ENCODE measurements at regions not wholly inside any gene's neighbourhood (a gene's known extent, or its start where the extent isn't known, plus 50 kb on each side); places are given as distances from the start of the nearest gene placed in this dataset.

DNA sequence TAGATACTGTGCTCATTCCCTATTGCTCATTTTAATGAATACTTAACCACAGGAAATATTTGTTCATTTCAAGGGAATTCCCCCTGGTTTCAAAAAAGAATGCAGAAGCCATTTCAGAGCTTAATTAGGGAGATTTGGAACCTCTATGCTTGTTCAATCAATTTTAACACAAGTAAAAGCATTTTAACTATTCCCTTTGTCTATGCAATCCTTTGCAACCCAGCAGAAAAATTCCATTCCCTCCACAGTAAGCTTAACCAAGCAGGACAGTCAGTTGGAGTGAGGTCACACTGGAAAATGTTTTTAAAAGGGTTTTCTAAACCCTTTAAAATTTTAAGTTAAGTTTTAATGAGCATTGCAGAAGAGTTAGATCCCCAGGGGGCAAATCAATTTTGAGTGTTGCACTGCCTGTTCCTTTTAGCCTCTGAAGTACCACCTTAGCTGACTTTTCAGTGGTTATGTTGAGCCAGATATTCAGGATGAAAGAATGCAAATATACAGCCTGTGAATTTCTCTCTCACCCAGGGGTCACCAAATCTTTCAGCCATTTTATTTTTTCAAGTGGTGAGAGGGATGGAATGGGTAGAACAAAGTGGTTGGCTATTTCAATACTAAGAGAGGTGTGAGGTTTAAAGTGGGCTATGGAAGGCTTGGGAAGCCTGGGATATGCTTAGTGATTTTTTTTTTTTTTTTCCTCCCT, 356.2 kb upstream of the NUDT12 start:
- dilution Hi-C loops (cut with HindIII; ENCODE audit: low sequenced_read_pairs, unreplicated experiment) (no loop called here), in situ Hi-C loops (cut with MboI; ENCODE audit: low sequenced_read_pairs) (no loop called here), intact Hi-C loops (cut with micrococcal nuclease) (no loop called here)
- Histone ChIP-seq H3K4me3 (ENCODE audit: insufficient read depth, low read depth, low read length) (no peak overlapping the region), H4K20me1 (ENCODE audit: insufficient read depth, low read length) (no peaks in the 10 kb centered on the region), H3K36me3 (ENCODE audit: control insufficient read depth, insufficient read depth, low read length) (no peaks in the 10 kb centered on the region), H3K4me2 (ENCODE audit: low read depth, low read length) (no peak overlapping the region), H3K79me1 (ENCODE audit: low read depth in 1 of 2, low read length in 2 of 2) (no peaks in the 10 kb centered on the region), H3K9me3 (ENCODE audit: control insufficient read depth, insufficient read depth, low read length) (no peaks in the 10 kb centered on the region), H4K8ac (ENCODE audit: low read depth in 2 of 2, low read length in 2 of 2) (no peak overlapping the region), H2BK15ac (ENCODE audit: low read depth, low read length) (no peak overlapping the region), H3K4me1 (ENCODE audit: control insufficient read depth, insufficient read depth, low read length) (no peaks in the 10 kb centered on the region), H2AFZ (replicated peaks; ENCODE audit: low read length, poor library complexity) (no peak overlapping the region), H2BK120ac (ENCODE audit: low read depth, low read length) (no peak overlapping the region), H3K27ac (ENCODE audit: insufficient read depth, low read length) (no peak overlapping the region), H3K9me1 (ENCODE audit: insufficient read depth, low read length) (no peaks in the 10 kb centered on the region), H3K18ac (ENCODE audit: low read depth, low read length) (no peak overlapping the region), H3K23ac (ENCODE audit: low read depth, low read length) (no peak overlapping the region), H2AK9ac (replicated peaks; ENCODE audit: low read depth, low read length, poor library complexity) (no peak overlapping the region), H3K9ac (ENCODE audit: low read depth, low read length) (no peak overlapping the region), H3K14ac (replicated peaks; ENCODE audit: low read depth, low read length) (no peak overlapping the region), H2BK20ac (ENCODE audit: low read depth, low read length) (no peak overlapping the region), H2AK5ac (ENCODE audit: low read depth, low read length) (no peak overlapping the region), H2BK5ac (ENCODE audit: low read depth, low read length, poor library complexity, severe bottlenecking) (no peak overlapping the region), H3K4ac (ENCODE audit: low read depth, low read length) (no peak overlapping the region), H3K56ac (ENCODE audit: extremely low read depth, insufficient read depth, low read length) (no peak overlapping the region), H4K5ac (ENCODE audit: low read depth, low read length) (no peak overlapping the region), H3K27me3 (ENCODE audit: control insufficient read depth, insufficient read depth, low read length) (no peaks in the 10 kb centered on the region), H4K91ac (ENCODE audit: insufficient read depth, low read depth, low read length) (no peak overlapping the region)
- ChIA-PET CTCF (no interaction called here), POLR2A (ENCODE audit: unreplicated experiment) (no interaction called here)
- ATAC-seq (ENCODE audit: low read depth) (peak; percentile 64), DNase-seq (peak; percentile 35)
- TF ChIP-seq FOS (IDR thresholded peaks at IDR 0.05; ENCODE audit: low read depth, low read length) = no peak
- 0 out of 2 replicates have a peak, but pooled peaks have one; percentile 15 for TF ChIP-seq CEBPB (IDR thresholded peaks at IDR 0.05; ENCODE audit: low read depth, low read length)
- no peak for TF ChIP-seq BHLHE40 (IDR thresholded peaks at IDR 0.05; ENCODE audit: low read depth, low read length)
- TF ChIP-seq SMC3 (IDR thresholded peaks at IDR 0.05; ENCODE audit: low read depth, low read length) = no peak
- TF ChIP-seq, protein P1, sequence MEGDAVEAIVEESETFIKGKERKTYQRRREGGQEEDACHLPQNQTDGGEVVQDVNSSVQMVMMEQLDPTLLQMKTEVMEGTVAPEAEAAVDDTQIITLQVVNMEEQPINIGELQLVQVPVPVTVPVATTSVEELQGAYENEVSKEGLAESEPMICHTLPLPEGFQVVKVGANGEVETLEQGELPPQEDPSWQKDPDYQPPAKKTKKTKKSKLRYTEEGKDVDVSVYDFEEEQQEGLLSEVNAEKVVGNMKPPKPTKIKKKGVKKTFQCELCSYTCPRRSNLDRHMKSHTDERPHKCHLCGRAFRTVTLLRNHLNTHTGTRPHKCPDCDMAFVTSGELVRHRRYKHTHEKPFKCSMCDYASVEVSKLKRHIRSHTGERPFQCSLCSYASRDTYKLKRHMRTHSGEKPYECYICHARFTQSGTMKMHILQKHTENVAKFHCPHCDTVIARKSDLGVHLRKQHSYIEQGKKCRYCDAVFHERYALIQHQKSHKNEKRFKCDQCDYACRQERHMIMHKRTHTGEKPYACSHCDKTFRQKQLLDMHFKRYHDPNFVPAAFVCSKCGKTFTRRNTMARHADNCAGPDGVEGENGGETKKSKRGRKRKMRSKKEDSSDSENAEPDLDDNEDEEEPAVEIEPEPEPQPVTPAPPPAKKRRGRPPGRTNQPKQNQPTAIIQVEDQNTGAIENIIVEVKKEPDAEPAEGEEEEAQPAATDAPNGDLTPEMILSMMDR (conservative IDR thresholded peaks at IDR 0.05; ENCODE audit: low read depth, low read length) = no peak
- no TSS peak for BruUV-seq (replicated peaks)

All from IMR-90 (cell line).